ENCODE measurements at regions not wholly inside any gene's neighbourhood (a gene's known extent, or its start where the extent isn't known, plus 50 kb on each side); places are given as distances from the start of the nearest gene placed in this dataset.

DNA sequence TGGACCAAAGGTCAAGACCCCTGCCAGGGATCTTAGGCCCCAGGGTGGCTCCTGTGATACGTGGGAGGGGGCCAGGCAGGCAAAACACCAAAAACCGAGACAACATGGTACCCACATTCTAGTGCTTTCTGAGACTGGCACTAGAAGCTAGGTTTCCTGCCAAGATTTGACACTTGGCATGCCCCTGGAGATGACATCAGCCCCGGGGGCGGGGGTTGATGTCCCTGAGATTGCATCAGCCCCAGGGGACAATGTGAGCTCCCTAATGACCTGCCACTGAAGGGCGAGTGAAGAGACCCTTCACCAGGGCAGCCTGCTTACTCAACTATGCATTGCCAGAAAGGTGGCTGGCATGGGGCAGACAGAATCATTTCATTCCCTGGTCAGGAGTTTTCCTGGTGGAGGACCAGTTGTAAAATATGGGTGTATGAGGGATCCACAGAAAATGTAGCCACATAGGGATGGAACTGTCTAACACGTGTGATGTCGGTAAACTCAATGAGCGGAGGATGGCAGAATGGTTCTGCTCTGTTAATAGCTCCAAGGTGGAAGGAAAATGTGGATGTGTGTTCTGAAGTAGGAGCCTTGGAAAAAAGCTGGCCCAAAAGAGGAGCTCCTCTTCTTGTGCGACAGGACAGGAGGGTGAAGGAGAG, 219.7 kb downstream of the UNC5CL start:
- Histone ChIP-seq H3K4me1 (ENCODE audit: control insufficient read depth, extremely low read depth, insufficient read depth, low read length) (no peaks in the 10 kb centered on the region), H2AFZ (ENCODE audit: low read depth, low read length) (no peak overlapping the region), H3K9me3 (replicated peaks; ENCODE audit: control insufficient read depth, insufficient read depth, low read length) (no peaks in the 10 kb centered on the region), H3K27me3 (ENCODE audit: control insufficient read depth in 2 of 2, insufficient read depth in 2 of 2, low read length in 2 of 2) (no peaks in the 10 kb centered on the region), H3K36me3 (ENCODE audit: control insufficient read depth in 2 of 2, extremely low read depth in 1 of 2, insufficient read depth in 2 of 2, low read length in 2 of 2) (no peaks in the 10 kb centered on the region), H3K4me3 (replicated peaks in 1 of 3; ENCODE audit: insufficient read depth in 1 of 3, low read depth in 1 of 3, low read length in 3 of 3) (no peak overlapping the region), H3K9ac (replicated peaks; ENCODE audit: extremely low read depth, insufficient read depth, low read length) (no peak overlapping the region), H4K20me1 (replicated peaks; ENCODE audit: control insufficient read depth, extremely low read depth, insufficient read depth, low read length) (no peaks in the 10 kb centered on the region), H3K79me2 (ENCODE audit: control insufficient read depth, insufficient read depth, low read length) (no peaks in the 10 kb centered on the region), H3K27ac (ENCODE audit: insufficient read depth, low read depth, low read length) (no peak overlapping the region), H3K4me2 (ENCODE audit: insufficient read depth, low read length) (no peak overlapping the region), H3K9me1 (replicated peaks; ENCODE audit: control insufficient read depth, extremely low read depth, insufficient read depth, low read length) (no peaks in the 10 kb centered on the region)
- BruUV-seq (replicated peaks): no TSS peak
- intact Hi-C loops (cut with micrococcal nuclease) (no loop called here), dilution Hi-C loops (cut with MboI; ENCODE audit: extremely low pct_ligation_motif_present, low sequenced_read_pairs) (no loop called here)
- DNase-seq (ENCODE audit: low read depth, low spot score) (no peak), FAIRE-seq (no peak)
- ChIA-PET POLR2A (no interaction called here), CTCF (interaction anchor here (0.6 to 1.1 kb wide), 2 partner anchors 23 to 106 kb away, joined by 3 read pairs; no protein-coding TSS in a partner anchor)
- TF ChIP-seq POLR2A (IDR thresholded peaks at IDR 0.05; ENCODE audit: low read depth, low read length) (no peak), EZH2 (IDR thresholded peaks at IDR 0.05; ENCODE audit: borderline replicate concordance, low read depth, low read length, severe bottlenecking) (no peak), MYC (IDR thresholded peaks at IDR 0.05; ENCODE audit: low read depth, low read length) (no peak), JUN (IDR thresholded peaks at IDR 0.05; ENCODE audit: borderline replicate concordance, insufficient read depth, insufficient read length, low read depth) (no peak), FOS (IDR thresholded peaks at IDR 0.05; ENCODE audit: borderline replicate concordance, insufficient read depth, low read length) (no peak), GATA2 (IDR thresholded peaks at IDR 0.05; ENCODE audit: insufficient read depth, insufficient read length, low read depth, low read length) (no peak), POLR2AphosphoS5 (IDR thresholded peaks at IDR 0.05; ENCODE audit: insufficient read depth, low read depth, low read length) (no peak)
- TF ChIP-seq, protein P1, sequence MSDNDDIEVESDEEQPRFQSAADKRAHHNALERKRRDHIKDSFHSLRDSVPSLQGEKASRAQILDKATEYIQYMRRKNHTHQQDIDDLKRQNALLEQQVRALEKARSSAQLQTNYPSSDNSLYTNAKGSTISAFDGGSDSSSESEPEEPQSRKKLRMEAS (IDR thresholded peaks at IDR 0.05; ENCODE audit: insufficient read depth, insufficient read length): no peak
- TF ChIP-seq, protein P2, sequence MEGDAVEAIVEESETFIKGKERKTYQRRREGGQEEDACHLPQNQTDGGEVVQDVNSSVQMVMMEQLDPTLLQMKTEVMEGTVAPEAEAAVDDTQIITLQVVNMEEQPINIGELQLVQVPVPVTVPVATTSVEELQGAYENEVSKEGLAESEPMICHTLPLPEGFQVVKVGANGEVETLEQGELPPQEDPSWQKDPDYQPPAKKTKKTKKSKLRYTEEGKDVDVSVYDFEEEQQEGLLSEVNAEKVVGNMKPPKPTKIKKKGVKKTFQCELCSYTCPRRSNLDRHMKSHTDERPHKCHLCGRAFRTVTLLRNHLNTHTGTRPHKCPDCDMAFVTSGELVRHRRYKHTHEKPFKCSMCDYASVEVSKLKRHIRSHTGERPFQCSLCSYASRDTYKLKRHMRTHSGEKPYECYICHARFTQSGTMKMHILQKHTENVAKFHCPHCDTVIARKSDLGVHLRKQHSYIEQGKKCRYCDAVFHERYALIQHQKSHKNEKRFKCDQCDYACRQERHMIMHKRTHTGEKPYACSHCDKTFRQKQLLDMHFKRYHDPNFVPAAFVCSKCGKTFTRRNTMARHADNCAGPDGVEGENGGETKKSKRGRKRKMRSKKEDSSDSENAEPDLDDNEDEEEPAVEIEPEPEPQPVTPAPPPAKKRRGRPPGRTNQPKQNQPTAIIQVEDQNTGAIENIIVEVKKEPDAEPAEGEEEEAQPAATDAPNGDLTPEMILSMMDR (IDR thresholded peaks at IDR 0.05; ENCODE audit: extremely low read depth in 1 of 2, insufficient read depth in 1 of 2, low read depth in 1 of 2, low read length in 2 of 2): no peak
